Lower lobe of right lung (tissue), 2 donors: ENCODE measurements at regions not wholly inside any gene's neighbourhood (a gene's known extent, or its start where the extent isn't known, plus 50 kb on each side); places are given as distances from the start of the nearest gene placed in this dataset.
"Not testable (repeated sequence)": the region's sequence is repeated elsewhere in the genome, so short reads cannot be mapped to it uniquely, and the experiment has no call there.

Source experiments
- ATAC-seq, 2 donors: fragments of 200-7000 bp; cut with Tn5 transposase; one replicate each; pipeline ENCODE4 v1.9.1; 2020 to 2022; ENCODE audit warnings: mild to moderate bottlenecking in 2 of 2, moderate library complexity in 2 of 2
- DNase-seq: peaks from one replicate; pipeline ENCODE4 v3.0.0-alpha.2; 2020
- H3K27ac ChIP-seq: fragments of 200-600 bp; one replicate; pipeline ENCODE4 v1.8.0; 2022
- H3K27me3 ChIP-seq: fragments of 200-600 bp; one replicate; pipeline ENCODE4 v1.8.0; 2022; ENCODE audit warnings: low read depth
- H3K36me3 ChIP-seq: fragments of 200-600 bp; one replicate; pipeline ENCODE4 v1.8.0; 2022; ENCODE audit warnings: mild to moderate bottlenecking
- H3K4me1 ChIP-seq: fragments of 200-600 bp; one replicate; pipeline ENCODE4 v1.8.0; 2022
- H3K4me3 ChIP-seq: fragments of 200-600 bp; one replicate; pipeline ENCODE4 v1.8.0; 2022; ENCODE audit warnings: mild to moderate bottlenecking
- H3K9me3 ChIP-seq: fragments of 200-600 bp; one replicate; pipeline ENCODE4 v1.8.0; 2022
- CTCF ChIP-seq: fragments of 200-600 bp; IDR thresholded peaks from one replicate; pipeline ENCODE4 v1.8.0; 2022; ENCODE audit warnings: antibody characterized with exemption, mild to moderate bottlenecking
- intact Hi-C: fragments of 100-400 bp; cut with DNase I; formaldehyde crosslinking; loops from one replicate; pipeline ENCODE4 v1.11.0; 2022
- donor health status: DM: no; HTN: yes; CAD: no; lungs with severe emphysema.

- ATAC-seq (no peak), DNase-seq (no peak)
- Histone ChIP-seq H3K36me3 (no peaks in the 10 kb centered on the region), H3K4me3 (no peak overlapping the region), H3K9me3 (no peaks in the 10 kb centered on the region), H3K4me1 (no peaks in the 10 kb centered on the region), H3K27ac (no peak overlapping the region), H3K27me3 (no peaks in the 10 kb centered on the region)
- no peak for TF ChIP-seq CTCF
- intact Hi-C loops: no loop called here
Observed at GRCh38 chr12:127043731-127044130, 1223.2 kb upstream of the TMEM132C start.

- H3K4me1 ChIP-seq: no peaks in the 10 kb centered on the region
- no peaks in the 10 kb centered on the region for H3K36me3 ChIP-seq
- H3K4me3 ChIP-seq: no peak overlapping the region
- no peak for TF ChIP-seq CTCF
- DNase-seq (no peak), ATAC-seq (no peak)
- H3K9me3 ChIP-seq: no peaks in the 10 kb centered on the region
- H3K27me3 ChIP-seq: no peaks in the 10 kb centered on the region
- intact Hi-C loops: no loop called here
- H3K27ac ChIP-seq: no peak overlapping the region
Observed at GRCh38 chr12:127044836-127045235, 1222.1 kb upstream of the TMEM132C start.

GRCh38 chr12:127046467-127046866 is 1220.5 kb upstream of the TMEM132C start:
- DNase-seq: no peak
- intact Hi-C loops: no loop called here
- no peak for ATAC-seq
- Histone ChIP-seq H3K4me3 (no peak overlapping the region), H3K9me3 (no peaks in the 10 kb centered on the region), H3K4me1 (no peaks in the 10 kb centered on the region), H3K27me3 (no peaks in the 10 kb centered on the region), H3K27ac (no peak overlapping the region), H3K36me3 (no peaks in the 10 kb centered on the region)
- TF ChIP-seq CTCF: no peak

- DNase-seq: no peak
- Histone ChIP-seq H3K4me1 (no peaks in the 10 kb centered on the region), H3K36me3 (no peaks in the 10 kb centered on the region), H3K4me3 (no peak overlapping the region), H3K9me3 (no peaks in the 10 kb centered on the region), H3K27me3 (no peaks in the 10 kb centered on the region), H3K27ac (no peak overlapping the region)
- ATAC-seq: no peak
- TF ChIP-seq CTCF: no peak
- intact Hi-C loops: no loop called here
Observed at GRCh38 chr12:127048057-127048456, 1218.9 kb upstream of the TMEM132C start.

GRCh38 chr12:127048525-127048924 is 1218.4 kb upstream of the TMEM132C start:
- intact Hi-C loops: not testable (repeated sequence)

GRCh38 chr12:127051139-127051538 is 1215.8 kb upstream of the TMEM132C start:
- TF ChIP-seq CTCF: no peak
- Histone ChIP-seq H3K27me3 (no peaks in the 10 kb centered on the region), H3K36me3 (no peaks in the 10 kb centered on the region), H3K9me3 (no peaks in the 10 kb centered on the region), H3K4me1 (no peaks in the 10 kb centered on the region), H3K27ac (no peak overlapping the region), H3K4me3 (no peak overlapping the region)
- ATAC-seq: no peak
- intact Hi-C loops: no loop called here
- DNase-seq: no peak

More at GRCh38 chr12:127048525-127048924, 1218.4 kb upstream of the TMEM132C start:
- H3K27me3 ChIP-seq, ATAC-seq, H3K36me3 ChIP-seq, DNase-seq, H3K27ac ChIP-seq, H3K4me1 ChIP-seq, H3K4me3 ChIP-seq, H3K9me3 ChIP-seq: not testable (repeated sequence)
